IPS-NIHi7 (cell line): ENCODE measurements at regions not wholly inside any gene's neighbourhood (a gene's known extent, or its start where the extent isn't known, plus 50 kb on each side); places are given as distances from the start of the nearest gene placed in this dataset.
"Not testable (repeated sequence)": the region's sequence is repeated elsewhere in the genome, so short reads cannot be mapped to it uniquely, and the experiment has no call there.

Source experiments
- DNase-seq: peaks from one replicate; pipeline ENCODE4 v3.0.0; 2012; ENCODE audit warnings: mixed read lengths; ENCODE audit errors: extremely low spot score

DNA sequence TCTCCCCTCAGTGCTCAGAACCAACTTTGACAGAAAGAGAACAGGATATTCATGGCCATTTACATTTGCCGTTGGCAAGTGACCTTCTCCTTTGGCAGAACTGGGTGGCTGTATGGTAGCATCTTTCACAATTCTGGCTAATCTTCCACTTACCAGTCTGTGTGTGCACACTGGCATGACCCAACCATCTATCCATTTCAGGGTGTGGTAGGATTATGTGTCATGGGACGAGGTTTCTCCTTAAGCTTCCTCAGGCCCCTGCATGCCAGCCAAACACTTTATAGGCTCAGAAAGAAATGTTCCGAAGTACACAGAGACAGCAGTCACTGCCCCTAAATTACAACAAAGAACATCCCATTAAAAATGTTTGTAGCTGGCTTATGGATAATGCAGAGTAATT is 497.1 kb downstream of the NFIB start:
- no peak for DNase-seq

- no peak for DNase-seq
These were observed 499.1 kb downstream of the NFIB start for GRCh38 chr9:13814647-13815400.

DNA sequence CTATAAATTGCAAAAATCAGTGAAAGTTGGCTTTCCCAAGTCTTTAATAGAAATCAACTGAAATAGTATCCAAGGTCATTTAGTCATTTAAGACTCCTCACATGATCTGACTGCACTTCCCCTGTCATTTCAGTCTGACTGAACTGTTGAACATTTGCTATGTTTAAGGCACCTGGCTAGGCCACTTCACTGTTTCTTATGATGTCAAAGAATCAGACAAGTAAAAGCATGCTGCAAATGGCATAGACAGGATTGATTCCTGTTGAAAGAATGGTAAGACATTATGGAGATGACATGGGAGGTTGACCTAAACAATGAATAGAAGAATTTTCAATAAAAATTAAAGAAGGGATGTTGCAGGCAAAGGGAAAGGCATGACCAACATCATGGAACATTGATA is 502.1 kb downstream of the NFIB start:
- no peak for DNase-seq

DNA sequence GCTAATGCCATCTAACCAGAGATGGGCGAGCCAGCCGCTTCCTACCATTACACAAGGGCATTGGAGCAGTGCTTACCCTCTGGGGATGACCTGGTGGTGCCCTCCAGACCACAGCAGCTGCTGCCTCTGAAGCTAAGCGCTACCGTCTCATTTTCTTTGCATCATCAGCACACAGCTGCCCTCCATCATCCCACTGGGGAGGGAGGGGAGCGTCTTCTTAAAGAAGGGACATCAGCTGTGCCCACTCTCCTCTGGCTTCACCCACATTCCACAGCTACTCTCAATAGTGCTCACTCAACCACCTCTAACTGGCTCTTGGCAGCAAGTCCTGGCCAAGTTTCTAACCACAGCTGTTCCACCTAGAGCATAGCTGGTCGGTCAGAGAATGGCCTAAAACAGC is 503.4 kb downstream of the NFIB start:
- no peak for DNase-seq

GRCh38 chr9:13809401-13809800 is 504.5 kb downstream of the NFIB start:
- DNase-seq, result no peak

GRCh38 chr9:13807118-13807517 is 506.8 kb downstream of the NFIB start:
- no peak for DNase-seq

DNA sequence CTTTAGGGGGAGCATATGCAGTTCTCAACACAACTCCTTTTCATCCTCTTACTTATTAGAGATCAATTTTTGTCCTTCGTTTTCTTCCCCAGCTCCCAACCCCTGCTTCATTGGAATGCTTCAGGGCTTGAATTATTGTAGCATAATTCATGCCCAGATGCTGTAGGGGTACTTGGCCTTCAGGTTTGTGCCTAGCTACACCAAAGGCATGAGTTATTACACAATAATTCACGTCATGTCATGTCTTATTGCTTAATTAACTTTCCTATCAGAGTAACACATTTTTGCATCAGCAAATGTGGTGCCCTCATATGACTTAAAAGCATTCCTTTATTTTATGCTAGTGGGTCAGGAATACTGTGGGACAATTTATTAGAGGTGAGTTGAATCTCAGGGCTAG is 507.2 kb downstream of the NFIB start:
- DNase-seq, result no peak

DNA sequence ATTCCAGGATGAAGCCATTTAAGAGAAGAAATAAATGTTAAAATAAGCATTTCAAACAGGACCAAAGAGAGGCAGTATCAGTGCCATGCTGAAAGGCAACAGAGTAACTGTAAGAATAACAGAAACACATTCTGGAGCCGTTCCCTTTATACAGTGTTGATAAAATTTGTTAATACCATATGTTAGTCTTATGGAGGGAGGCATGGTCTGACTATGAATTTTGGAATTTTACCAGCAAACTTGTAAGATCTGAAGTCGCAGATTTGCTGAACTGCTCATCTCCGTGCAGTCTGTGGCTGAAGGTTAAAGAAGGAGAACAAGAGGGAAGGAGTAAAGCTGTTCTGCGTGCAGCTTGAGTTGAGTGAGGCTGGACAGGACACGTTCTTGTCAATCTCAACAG is 508.4 kb downstream of the NFIB start:
- DNase-seq, result no peak

DNA sequence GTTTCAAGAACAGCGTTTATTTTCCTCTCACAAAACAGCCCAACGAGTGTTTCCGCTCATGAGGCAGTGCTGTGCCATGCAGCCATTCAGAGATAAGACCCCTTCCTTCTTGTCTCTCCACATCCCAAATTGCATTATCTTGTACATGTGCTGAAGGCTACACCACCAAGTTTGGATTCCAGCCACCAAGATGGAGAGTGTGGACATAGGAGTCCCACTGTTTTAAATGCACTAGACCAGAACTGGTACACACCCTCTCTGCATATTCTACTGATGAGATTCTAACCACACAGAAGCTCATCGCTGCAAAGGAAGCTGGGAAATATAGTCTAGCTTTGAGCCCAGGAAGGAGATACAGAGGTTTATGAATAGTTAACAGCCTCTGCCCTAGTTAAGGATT is 509.4 kb downstream of the NFIB start:
- DNase-seq, result no peak

- no peak for DNase-seq
These were observed 513.2 kb downstream of the NFIB start for GRCh38 chr9:13800776-13801175.

GRCh38 chr9:13797701-13798100 is 516.2 kb downstream of the NFIB start:
- not testable (repeated sequence) for DNase-seq

DNA sequence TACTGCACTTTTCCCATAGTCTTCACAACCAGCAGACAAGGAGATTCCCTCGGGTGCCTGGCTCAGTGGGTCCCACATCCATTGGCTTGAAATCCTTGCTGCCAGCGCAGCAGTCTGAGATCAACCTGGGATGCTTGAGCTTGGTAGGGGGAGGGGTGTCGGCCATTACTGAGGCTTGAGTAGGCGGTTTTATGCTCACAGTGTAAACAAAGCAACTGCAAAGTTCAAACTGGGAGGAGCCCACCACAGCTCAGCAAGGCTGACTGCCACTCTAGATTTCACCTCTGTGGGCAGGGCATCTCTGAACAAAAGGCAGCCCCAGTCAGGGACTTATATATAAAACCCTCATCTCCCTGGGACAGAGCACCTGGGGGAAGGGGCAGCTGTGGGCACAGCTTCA is 512.3 kb upstream of the MPDZ start:
- no peak for DNase-seq

- no peak for DNase-seq
These were observed 510.6 kb upstream of the MPDZ start for GRCh38 chr9:13790055-13790454.

DNA sequence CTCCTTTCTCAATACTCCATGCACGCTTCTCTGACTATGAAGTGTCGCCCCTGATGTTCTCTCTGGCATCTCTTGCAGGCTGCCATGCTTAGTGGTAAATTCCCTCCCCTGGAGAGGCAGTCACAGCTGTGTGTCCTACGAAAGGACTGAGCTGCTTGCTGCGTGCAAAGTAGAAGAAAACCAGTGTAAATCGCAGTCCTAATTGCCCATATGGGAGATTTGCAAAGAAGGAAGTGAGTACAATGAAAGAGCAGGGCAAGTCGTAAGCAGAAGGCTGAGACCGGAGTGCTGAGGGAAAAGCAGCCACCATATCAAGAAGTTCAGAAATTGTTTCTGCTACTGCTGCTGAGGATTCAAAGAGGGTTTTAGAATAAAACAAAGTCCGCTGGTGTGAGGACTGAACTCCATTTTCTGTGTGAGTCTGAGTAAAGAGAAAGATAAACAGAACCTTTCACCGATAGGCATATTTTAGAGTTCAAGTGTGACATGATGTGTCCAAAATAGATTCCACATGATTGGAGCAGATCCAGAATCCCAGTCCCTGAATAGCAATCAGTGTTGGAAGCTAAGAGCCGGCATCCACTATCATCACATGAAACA is 507.8 kb upstream of the MPDZ start:
- no peak for DNase-seq

- no peak for DNase-seq
These were observed 507.2 kb upstream of the MPDZ start for GRCh38 chr9:13786711-13787110.

DNA sequence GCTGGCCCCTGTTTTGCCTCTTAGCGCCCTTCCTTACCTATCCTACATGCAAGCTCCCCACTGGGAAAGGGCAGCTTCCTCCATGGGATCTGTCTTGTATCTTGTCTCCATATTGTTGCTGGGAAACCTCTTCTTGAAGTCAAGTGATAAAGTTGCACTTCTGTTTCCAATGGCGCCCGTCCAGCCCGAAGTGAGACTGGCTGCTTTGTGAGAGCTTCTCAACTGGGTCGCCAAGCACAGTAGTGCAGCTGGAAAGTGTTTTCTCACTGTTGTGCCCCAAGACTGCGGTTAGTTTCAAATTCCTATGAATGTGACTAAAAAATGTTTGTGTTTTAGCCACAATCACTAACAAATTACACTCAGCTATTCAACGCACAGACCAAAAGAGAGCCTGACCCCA is 506.6 kb upstream of the MPDZ start:
- DNase-seq, result no peak

- DNase-seq, result no peak
These were observed 499.6 kb upstream of the MPDZ start for GRCh38 chr9:13779106-13779505.

GRCh38 chr9:13778631-13779030 is 499.1 kb upstream of the MPDZ start:
- DNase-seq, result no peak

DNA sequence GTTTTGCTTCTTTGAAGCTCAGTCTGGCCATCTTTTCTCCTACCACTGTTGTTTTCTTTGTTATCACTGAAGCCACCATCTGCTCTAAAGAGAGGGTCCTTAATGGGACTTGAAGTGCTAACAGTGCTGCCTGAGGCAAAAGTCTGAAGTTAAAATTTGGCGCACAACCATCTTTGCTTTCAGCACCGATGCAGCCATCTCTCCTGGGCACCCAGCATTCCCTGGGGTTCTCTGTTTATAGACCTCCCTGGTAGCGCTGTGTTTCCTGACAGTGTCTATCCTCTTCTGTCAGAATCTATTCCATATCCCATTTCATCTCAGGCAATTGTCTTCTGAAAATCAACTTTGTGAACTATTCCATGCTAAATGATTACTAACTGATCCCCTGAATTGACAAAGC is 491.5 kb upstream of the MPDZ start:
- no peak for DNase-seq

- DNase-seq, result no peak
These were observed 490.1 kb upstream of the MPDZ start for GRCh38 chr9:13769641-13770040.

- no peak for DNase-seq
These were observed 489.5 kb upstream of the MPDZ start for GRCh38 chr9:13769006-13769405.

- no peak for DNase-seq
These were observed 482.7 kb upstream of the MPDZ start for GRCh38 chr9:13762209-13762608.

GRCh38 chr9:13759551-13759950 is 480.1 kb upstream of the MPDZ start:
- no peak for DNase-seq

DNA sequence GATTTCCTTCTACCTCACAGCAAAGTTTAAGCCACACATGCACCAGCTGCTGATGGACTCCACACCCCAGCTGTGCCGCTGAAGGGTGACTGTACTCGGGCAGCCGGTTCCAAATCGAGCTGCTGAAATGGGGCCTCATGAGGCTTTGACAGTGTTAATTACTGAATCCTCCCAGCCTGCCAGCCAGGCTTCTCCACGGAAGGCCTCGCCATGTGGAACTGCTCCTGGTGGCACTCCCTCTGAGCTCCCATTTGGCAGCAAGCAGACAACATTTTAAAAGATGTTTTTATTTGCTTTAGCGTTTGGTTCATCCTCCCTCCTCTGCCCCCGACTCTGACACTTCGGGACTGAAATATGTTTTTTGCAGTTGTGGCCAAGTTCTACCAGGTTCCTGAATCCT is 479.4 kb upstream of the MPDZ start:
- DNase-seq, result no peak
